PC-9 (cell line): ENCODE measurements at regions not wholly inside any gene's neighbourhood (a gene's known extent, or its start where the extent isn't known, plus 50 kb on each side); places are given as distances from the start of the nearest gene placed in this dataset.

Source experiments
- BruUV-seq: library from RNA; stranded (reverse); fragments of 400-500 nt; replicated peaks from 2 replicates; lab custom pipeline; 2021; lab: Mats Ljungman, UMichigan
- CTCF ChIA-PET: fragments of 300-600 bp; sonication (Branson Sonifier 250); formaldehyde crosslinking; loops from one replicate; lab custom pipeline; 2022; ENCODE audit warnings: antibody characterized with exemption; lab: Charles Lee
- POLR2A ChIA-PET: fragments of 300-600 bp; sonication (Branson Sonifier 250); formaldehyde crosslinking; loops from one replicate; lab custom pipeline; 2022; ENCODE audit warnings: antibody characterized with exemption; ENCODE audit not compliant: unreplicated experiment; lab: Charles Lee
- DNase-seq, 2 experiments: peaks; one replicate each; pipeline versions ENCODE4 v3.0.0 to v3.0.0-alpha.2; 2015 to 2022; ENCODE audit warnings: mixed read lengths in 1 of 2
- H2AFZ ChIP-seq: fragments of 200-600 bp; sonication (generic); 2 replicates; pipeline ENCODE4 v1.8.1; 2017; ENCODE audit warnings: antibody characterized with exemption
- H3F3A ChIP-seq: fragments of 200-600 bp; sonication (generic); 2 replicates; pipeline ENCODE4 v1.8.1; 2017; ENCODE audit warnings: antibody characterized with exemption, mild to moderate bottlenecking, low read depth; ENCODE audit not compliant: insufficient read depth
- H3K27ac ChIP-seq: fragments of 200-600 bp; sonication (generic); 2 replicates; pipeline ENCODE4 v1.6.1; 2016; ENCODE audit warnings: mixed run types
- H3K27me3 ChIP-seq: fragments of 200-600 bp; sonication (generic); 2 replicates; pipeline ENCODE4 v1.6.1; 2016; ENCODE audit warnings: low read depth, mixed run types; ENCODE audit not compliant: insufficient read depth
- H3K36me3 ChIP-seq: fragments of 200-600 bp; sonication (generic); 2 replicates; pipeline ENCODE4 v1.6.1; 2016; ENCODE audit warnings: low read depth, mixed run types
- H3K4me1 ChIP-seq: fragments of 200-600 bp; sonication (generic); replicated peaks from 2 replicates; pipeline ENCODE4 v1.6.1; 2016; ENCODE audit warnings: mixed run types; ENCODE audit not compliant: insufficient read depth
- H3K4me2 ChIP-seq: fragments of 200-600 bp; sonication (generic); 2 replicates; pipeline ENCODE4 v1.6.1; 2017; ENCODE audit warnings: mixed run types
- H3K4me3 ChIP-seq: fragments of 200-600 bp; sonication (generic); 2 replicates; pipeline ENCODE4 v1.6.1; 2016; ENCODE audit warnings: mixed run types
- H3K79me2 ChIP-seq: fragments of 200-600 bp; sonication (generic); 2 replicates; pipeline ENCODE4 v1.6.1; 2017; ENCODE audit warnings: low read depth, mixed run types
- H3K9me2 ChIP-seq: fragments of 200-600 bp; sonication (generic); 2 replicates; pipeline ENCODE4 v1.8.1; 2017; ENCODE audit warnings: mild to moderate bottlenecking; ENCODE audit not compliant: insufficient read depth
- H3K9me3 ChIP-seq: fragments of 200-600 bp; sonication (generic); 2 replicates; pipeline ENCODE4 v1.8.1; 2016; ENCODE audit warnings: low read depth; ENCODE audit not compliant: insufficient read depth
- H4K20me1 ChIP-seq: fragments of 200-600 bp; sonication (generic); 2 replicates; pipeline ENCODE4 v1.8.1; 2017; ENCODE audit not compliant: insufficient read depth
- CTCF ChIP-seq: fragments of 200-600 bp; sonication (generic); conservative IDR thresholded peaks from 2 replicates; pipeline ENCODE4 v1.6.1; 2017; ENCODE audit warnings: mixed run types, antibody characterized with exemption, mild to moderate bottlenecking, moderate library complexity
- EZH2 ChIP-seq: fragments of 200-600 bp; sonication (generic); IDR thresholded peaks from 2 replicates; pipeline ENCODE4 v1.8.0; 2017; ENCODE audit warnings: antibody characterized with exemption, low read depth
- intact Hi-C: fragments of 100-400 bp; cut with micrococcal nuclease; formaldehyde crosslinking; loops from one replicate; pipeline ENCODE4 v1.10.0; 2022; ENCODE audit not compliant: unreplicated experiment

GRCh38 chr3:162328649-162329048 is 832.0 kb downstream of the OTOL1 start:
- intact Hi-C loops: no loop called here
- H2AFZ ChIP-seq: no peak overlapping the region
- H3K4me1 ChIP-seq: no peaks in the 10 kb centered on the region
- H3K4me2 ChIP-seq: no peak overlapping the region
- no peaks in the 10 kb centered on the region for H3F3A ChIP-seq
- no peak for DNase-seq
- TF ChIP-seq EZH2: no peak
- TF ChIP-seq CTCF: no peak
- CTCF ChIA-PET: no interaction called here
- H4K20me1 ChIP-seq: no peaks in the 10 kb centered on the region
- no peak overlapping the region for H3K4me3 ChIP-seq
- H3K79me2 ChIP-seq: no peaks in the 10 kb centered on the region
- H3K9me2 ChIP-seq: no peaks in the 10 kb centered on the region
- H3K27me3 ChIP-seq: no peaks in the 10 kb centered on the region
- no peak overlapping the region for H3K27ac ChIP-seq
- no peaks in the 10 kb centered on the region for H3K9me3 ChIP-seq
- BruUV-seq: no TSS peak
- POLR2A ChIA-PET: no interaction called here
- H3K36me3 ChIP-seq: no peaks in the 10 kb centered on the region

GRCh38 chr3:162329514-162329913 is 832.9 kb downstream of the OTOL1 start:
- TF ChIP-seq CTCF (no peak), EZH2 (no peak)
- no peak overlapping the region for H2AFZ ChIP-seq
- H3K4me2 ChIP-seq: no peak overlapping the region
- no peaks in the 10 kb centered on the region for H3K4me1 ChIP-seq
- no peak for DNase-seq
- intact Hi-C loops: no loop called here
- H3K36me3 ChIP-seq: no peaks in the 10 kb centered on the region
- no peaks in the 10 kb centered on the region for H4K20me1 ChIP-seq
- H3K9me2 ChIP-seq: no peaks in the 10 kb centered on the region
- no peaks in the 10 kb centered on the region for H3K9me3 ChIP-seq
- no peaks in the 10 kb centered on the region for H3K79me2 ChIP-seq
- H3K27ac ChIP-seq: no peak overlapping the region
- no peak overlapping the region for H3K4me3 ChIP-seq
- no TSS peak for BruUV-seq
- ChIA-PET POLR2A (no interaction called here), CTCF (no interaction called here)
- H3K27me3 ChIP-seq: no peaks in the 10 kb centered on the region
- no peaks in the 10 kb centered on the region for H3F3A ChIP-seq

- ChIA-PET CTCF (no interaction called here), POLR2A (no interaction called here)
- Histone ChIP-seq H3K9me3 (no peaks in the 10 kb centered on the region), H2AFZ (no peak overlapping the region), H3K4me1 (no peaks in the 10 kb centered on the region), H3K27me3 (no peaks in the 10 kb centered on the region), H3K4me3 (no peak overlapping the region), H3K9me2 (no peaks in the 10 kb centered on the region), H4K20me1 (no peaks in the 10 kb centered on the region), H3K27ac (no peak overlapping the region), H3K4me2 (no peak overlapping the region), H3K79me2 (no peaks in the 10 kb centered on the region), H3F3A (no peaks in the 10 kb centered on the region), H3K36me3 (no peaks in the 10 kb centered on the region)
- TF ChIP-seq EZH2 (no peak), CTCF (no peak)
- DNase-seq: no peak
- BruUV-seq: no TSS peak
- intact Hi-C loops: no loop called here
These were observed 835.7 kb downstream of the OTOL1 start for GRCh38 chr3:162332344-162332743.
